Neural cell (in vitro differentiated cells): ENCODE measurements at regions not wholly inside any gene's neighbourhood (a gene's known extent, or its start where the extent isn't known, plus 50 kb on each side); places are given as distances from the start of the nearest gene placed in this dataset.

Source experiments
- H2AFZ ChIP-seq: fragments of 200-600, 300-800 bp; sonication (generic), shearing (Covaris generic); 2 replicates; pipeline ENCODE4 v1.6.0; 2014; ENCODE audit warnings: low read depth, mild to moderate bottlenecking, antibody characterized with exemption, low read length, moderate library complexity
- H3F3A ChIP-seq: fragments of 200-600 bp; shearing (Covaris generic); 2 replicates; pipeline ENCODE4 v1.6.1; 2016; ENCODE audit warnings: mild to moderate bottlenecking, moderate library complexity, mixed read lengths, antibody characterized with exemption, low read length; ENCODE audit not compliant: insufficient read depth, poor library complexity, severe bottlenecking
- H3K27ac ChIP-seq: fragments of 200-600, 300-800 bp; sonication (generic), shearing (Covaris generic); 2 replicates; pipeline ENCODE4 v1.5.1; 2014; ENCODE audit warnings: mild to moderate bottlenecking, low read length, moderate library complexity
- H3K27me3 ChIP-seq: fragments of 300-800, 200-600 bp; sonication (generic), shearing (Covaris generic); 2 replicates; pipeline ENCODE4 v1.6.0; 2014; ENCODE audit warnings: mild to moderate bottlenecking, low read depth, low read length, moderate library complexity; ENCODE audit not compliant: insufficient read depth
- H3K36me3 ChIP-seq: fragments of 300-800, 200-600 bp; sonication (generic), shearing (Covaris generic); 2 replicates; pipeline ENCODE4 v1.5.1; 2014; ENCODE audit warnings: mild to moderate bottlenecking, antibody characterized with exemption, low read length, moderate library complexity; ENCODE audit not compliant: insufficient read depth
- H3K4me2 ChIP-seq: fragments of 300-800, 200-600 bp; sonication (generic), shearing (Covaris generic); 2 replicates; pipeline ENCODE4 v1.6.0; 2014; ENCODE audit warnings: mild to moderate bottlenecking, low read length
- H3K4me3 ChIP-seq: fragments of 300-800, 200-600 bp; sonication (generic), shearing (Covaris generic); 2 replicates; pipeline ENCODE4 v1.5.1; 2014; ENCODE audit warnings: mild to moderate bottlenecking, low read length, moderate library complexity
- H3K79me2 ChIP-seq: fragments of 200-600 bp; shearing (Covaris generic); replicated peaks from 2 replicates; pipeline ENCODE4 v1.6.0; 2014; ENCODE audit warnings: mild to moderate bottlenecking, low read length, moderate library complexity; ENCODE audit not compliant: insufficient read depth
- H3K9ac ChIP-seq: fragments of 300-800, 200-600 bp; sonication (generic), shearing (Covaris generic); 2 replicates; pipeline ENCODE4 v1.6.1; 2016; ENCODE audit warnings: mild to moderate bottlenecking, low read length, mixed read lengths
- H3K9me2 ChIP-seq: fragments of 200-600 bp; shearing (Covaris generic); 2 replicates; pipeline ENCODE4 v1.6.1; 2016; ENCODE audit warnings: mild to moderate bottlenecking, low read length, mixed read lengths; ENCODE audit not compliant: insufficient read depth
- H3K9me3 ChIP-seq: fragments of 200-600, 300-800 bp; sonication (generic), shearing (Covaris generic); 2 replicates; pipeline ENCODE4 v1.6.1; 2016; ENCODE audit warnings: mild to moderate bottlenecking, mixed run types, low read length, moderate library complexity, mixed read lengths
- H4K20me1 ChIP-seq: fragments of 200-600 bp; shearing (Covaris generic); 2 replicates; pipeline ENCODE4 v1.6.1; 2016; ENCODE audit warnings: mild to moderate bottlenecking, mixed run types; ENCODE audit not compliant: insufficient read depth
- CTCF ChIP-seq: fragments of 450-650 bp; IDR thresholded peaks from 2 replicates; pipeline ENCODE4 v1.5.1; 2014; ENCODE audit warnings: antibody characterized with exemption, mild to moderate bottlenecking, moderate library complexity; ENCODE audit not compliant: poor library complexity, severe bottlenecking
- EP300 ChIP-seq: fragments of 450-650 bp; conservative IDR thresholded peaks from 2 replicates; pipeline ENCODE4 v1.6.1; 2014; ENCODE audit warnings: antibody characterized with exemption, mild to moderate bottlenecking, moderate library complexity; ENCODE audit not compliant: poor library complexity, severe bottlenecking
- EZH2 ChIP-seq: fragments of 200-600, 300-800 bp; shearing (Covaris generic), sonication (generic); IDR thresholded peaks from 2 replicates; pipeline ENCODE4 v1.6.1; 2014; ENCODE audit warnings: antibody characterized with exemption, low read length, borderline replicate concordance, mild to moderate bottlenecking; ENCODE audit not compliant: insufficient read depth, poor library complexity, severe bottlenecking
- MXI1 ChIP-seq: fragments of 450-650 bp; conservative IDR thresholded peaks from 2 replicates; pipeline ENCODE4 v1.6.1; 2014; ENCODE audit warnings: antibody characterized with exemption, mild to moderate bottlenecking; ENCODE audit not compliant: poor library complexity, severe bottlenecking
- POLR2AphosphoS5 ChIP-seq: IDR thresholded peaks from 2 replicates; pipeline ENCODE4 v1.6.1; 2012
- RAD21 ChIP-seq: fragments of 450-650 bp; conservative IDR thresholded peaks from 2 replicates; pipeline ENCODE4 v1.6.1; 2014; ENCODE audit warnings: antibody characterized with exemption, mild to moderate bottlenecking, moderate library complexity
- REST ChIP-seq: IDR thresholded peaks from 2 replicates; pipeline ENCODE4 v1.6.1; 2012; ENCODE audit warnings: borderline replicate concordance
- SMC3 ChIP-seq: fragments of 450-650 bp; conservative IDR thresholded peaks from 2 replicates; pipeline ENCODE4 v1.6.1; 2014; ENCODE audit warnings: antibody characterized with exemption, mild to moderate bottlenecking, moderate library complexity; ENCODE audit not compliant: poor library complexity
- TAF1 ChIP-seq: IDR thresholded peaks from 2 replicates; pipeline ENCODE4 v1.6.1; 2012; ENCODE audit warnings: low read depth

- Histone ChIP-seq H3K9me3 (no peaks in the 10 kb centered on the region), H3K36me3 (no peaks in the 10 kb centered on the region), H3F3A (peaks cover 3% of the 10 kb centered on the region), H3K27me3 (no peaks in the 10 kb centered on the region), H3K79me2 (no peaks in the 10 kb centered on the region), H3K27ac (no peak overlapping the region), H3K9me2 (no peaks in the 10 kb centered on the region), H3K4me3 (no peak overlapping the region), H2AFZ (no peak overlapping the region), H4K20me1 (no peaks in the 10 kb centered on the region), H3K9ac (no peak overlapping the region), H3K4me2 (no peak overlapping the region)
- TF ChIP-seq EZH2 (no peak), EP300 (no peak), TAF1 (no peak), REST (no peak), SMC3 (no peak), MXI1 (no peak), CTCF (no peak), RAD21 (no peak), POLR2AphosphoS5 (no peak)
These were observed 384.1 kb upstream of the STEAP1 start for GRCh38 chr7:89770161-89770560.

- peaks cover 3% of the 10 kb centered on the region for H3F3A ChIP-seq
- no peaks in the 10 kb centered on the region for H3K9me2 ChIP-seq
- H3K36me3 ChIP-seq, result no peaks in the 10 kb centered on the region
- H3K27ac ChIP-seq, result no peak overlapping the region
- no peaks in the 10 kb centered on the region for H4K20me1 ChIP-seq
- no peaks in the 10 kb centered on the region for H3K79me2 ChIP-seq
- H3K9me3 ChIP-seq, result no peaks in the 10 kb centered on the region
- H3K27me3 ChIP-seq, result no peaks in the 10 kb centered on the region
- no peak overlapping the region for H3K4me2 ChIP-seq
- no peak overlapping the region for H3K9ac ChIP-seq
- TF ChIP-seq POLR2AphosphoS5 (peak; percentile 60), RAD21 (peak; percentile 63), CTCF (peak; percentile 56), EZH2 (no peak), MXI1 (no peak), SMC3 (peak; percentile 43)
- no peak overlapping the region for H2AFZ ChIP-seq
- H3K4me3 ChIP-seq, result no peak overlapping the region
These were observed 383.1 kb upstream of the STEAP1 start for GRCh38 chr7:89771003-89771636.
